HL-60 (cell line): ENCODE measurements at regions not wholly inside any gene's neighbourhood (a gene's known extent, or its start where the extent isn't known, plus 50 kb on each side); places are given as distances from the start of the nearest gene placed in this dataset.

Experiments
- CTCF ChIP-seq: IDR thresholded peaks from one replicate; pipeline ENCODE4 v1.5.1; 2011; ENCODE audit warnings: low read length, control low read depth, inconsistent platforms; ENCODE audit not compliant: insufficient read depth
- GABPA ChIP-seq: IDR thresholded peaks from 2 replicates; pipeline ENCODE4 v1.6.1; 2012; ENCODE audit warnings: low read depth
- POLR2AphosphoS5 ChIP-seq: IDR thresholded peaks from 2 replicates; pipeline ENCODE4 v1.6.1; 2012; ENCODE audit warnings: low read depth
- REST ChIP-seq: IDR thresholded peaks from 2 replicates; pipeline ENCODE4 v1.6.1; 2012; ENCODE audit warnings: low read depth; ENCODE audit not compliant: insufficient replicate concordance
- SPI1 ChIP-seq: IDR thresholded peaks from 2 replicates; pipeline ENCODE4 v1.6.1; 2012; ENCODE audit warnings: low read depth, mild to moderate bottlenecking, borderline replicate concordance

- TF ChIP-seq CTCF = no peak
- no peak for TF ChIP-seq REST
- no peak for TF ChIP-seq POLR2AphosphoS5
- no peak for TF ChIP-seq SPI1
- TF ChIP-seq GABPA = no peak
Observed at GRCh38 chr13:106942563-106942962, 374.6 kb upstream of the ARGLU1 start.
